Panc1 (cell line): ENCODE measurements at regions not wholly inside any gene's neighbourhood (a gene's known extent, or its start where the extent isn't known, plus 50 kb on each side); places are given as distances from the start of the nearest gene placed in this dataset.

ENCODE experiments used
- CTCF ChIP-seq: fragments of 450-650 bp; IDR thresholded peaks from 2 replicates; pipeline ENCODE4 v1.5.1; 2017; ENCODE audit warnings: mild to moderate bottlenecking
- TF ChIP-seq, protein P1 (sequence below), 2 experiments: IDR thresholded peaks; 2 replicates each; pipeline ENCODE4 v1.6.1; 2011 to 2012; ENCODE audit warnings: low read depth in 2 of 2, control low read depth in 1 of 2, low read length in 1 of 2, mild to moderate bottlenecking in 1 of 2, moderate library complexity in 1 of 2; ENCODE audit not compliant: insufficient read depth in 1 of 2

DNA sequence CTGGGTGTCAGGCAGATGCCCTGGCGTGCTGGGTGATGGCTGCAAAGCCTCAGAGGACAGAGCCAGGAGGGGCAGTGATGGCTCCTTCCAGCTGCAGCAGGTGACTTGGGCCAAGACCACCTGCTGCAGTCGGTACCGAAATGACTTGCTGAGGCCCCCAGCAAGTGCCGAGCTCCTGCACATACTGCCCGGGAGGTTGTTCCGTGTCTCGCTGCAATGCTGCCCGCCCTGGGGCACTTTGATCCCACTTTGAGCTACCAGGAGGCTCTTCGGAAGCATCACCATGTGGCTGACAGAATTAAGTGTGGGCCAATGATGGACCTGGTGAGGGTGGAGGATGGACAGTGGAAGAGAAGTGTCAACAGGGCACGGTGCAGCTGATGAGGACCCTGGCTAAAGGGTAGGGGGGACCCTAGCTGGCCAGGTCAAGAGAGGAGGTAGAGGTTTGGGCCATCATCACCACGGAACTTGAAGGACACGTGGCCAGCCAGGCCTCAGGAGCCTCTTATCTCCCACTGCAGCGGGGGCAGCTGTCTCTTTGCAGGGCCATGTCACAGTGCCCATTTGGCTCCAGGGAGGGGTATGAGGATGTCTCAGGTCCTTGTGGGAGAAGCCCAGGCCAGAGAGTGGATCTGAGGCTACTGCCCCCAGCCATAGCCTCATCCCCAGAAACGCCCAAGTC, 51.1 kb upstream of the NANOS1 start:
- TF ChIP-seq, protein P1, sequence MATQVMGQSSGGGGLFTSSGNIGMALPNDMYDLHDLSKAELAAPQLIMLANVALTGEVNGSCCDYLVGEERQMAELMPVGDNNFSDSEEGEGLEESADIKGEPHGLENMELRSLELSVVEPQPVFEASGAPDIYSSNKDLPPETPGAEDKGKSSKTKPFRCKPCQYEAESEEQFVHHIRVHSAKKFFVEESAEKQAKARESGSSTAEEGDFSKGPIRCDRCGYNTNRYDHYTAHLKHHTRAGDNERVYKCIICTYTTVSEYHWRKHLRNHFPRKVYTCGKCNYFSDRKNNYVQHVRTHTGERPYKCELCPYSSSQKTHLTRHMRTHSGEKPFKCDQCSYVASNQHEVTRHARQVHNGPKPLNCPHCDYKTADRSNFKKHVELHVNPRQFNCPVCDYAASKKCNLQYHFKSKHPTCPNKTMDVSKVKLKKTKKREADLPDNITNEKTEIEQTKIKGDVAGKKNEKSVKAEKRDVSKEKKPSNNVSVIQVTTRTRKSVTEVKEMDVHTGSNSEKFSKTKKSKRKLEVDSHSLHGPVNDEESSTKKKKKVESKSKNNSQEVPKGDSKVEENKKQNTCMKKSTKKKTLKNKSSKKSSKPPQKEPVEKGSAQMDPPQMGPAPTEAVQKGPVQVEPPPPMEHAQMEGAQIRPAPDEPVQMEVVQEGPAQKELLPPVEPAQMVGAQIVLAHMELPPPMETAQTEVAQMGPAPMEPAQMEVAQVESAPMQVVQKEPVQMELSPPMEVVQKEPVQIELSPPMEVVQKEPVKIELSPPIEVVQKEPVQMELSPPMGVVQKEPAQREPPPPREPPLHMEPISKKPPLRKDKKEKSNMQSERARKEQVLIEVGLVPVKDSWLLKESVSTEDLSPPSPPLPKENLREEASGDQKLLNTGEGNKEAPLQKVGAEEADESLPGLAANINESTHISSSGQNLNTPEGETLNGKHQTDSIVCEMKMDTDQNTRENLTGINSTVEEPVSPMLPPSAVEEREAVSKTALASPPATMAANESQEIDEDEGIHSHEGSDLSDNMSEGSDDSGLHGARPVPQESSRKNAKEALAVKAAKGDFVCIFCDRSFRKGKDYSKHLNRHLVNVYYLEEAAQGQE (IDR thresholded peaks at IDR 0.05; ENCODE audit: insufficient read depth in 1 of 2, low read depth in 2 of 2, low read length in 1 of 2): no peak
- TF ChIP-seq CTCF: no peak
